ENCODE measurements at regions not wholly inside any gene's neighbourhood (a gene's known extent, or its start where the extent isn't known, plus 50 kb on each side); places are given as distances from the start of the nearest gene placed in this dataset.

DNA sequence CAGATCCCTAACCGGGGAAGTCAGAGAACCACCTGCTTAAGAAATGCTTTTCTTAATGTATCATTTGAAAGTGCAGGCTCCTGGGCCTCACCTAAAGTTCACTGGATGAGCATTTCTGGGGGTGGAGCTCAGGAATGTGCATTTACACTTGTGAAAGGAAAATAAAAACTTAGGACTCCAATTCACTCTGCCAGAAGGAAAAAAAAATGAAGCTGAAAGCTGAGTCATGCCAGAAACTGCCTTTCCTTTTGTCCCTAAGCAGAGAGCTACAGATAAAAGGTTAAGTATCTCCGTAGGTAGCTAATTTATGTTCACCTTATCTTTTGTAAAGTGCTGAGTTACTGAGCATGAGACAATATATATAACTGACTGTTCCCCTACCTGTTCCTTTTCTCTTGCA, 229.5 kb upstream of the MEX3C start:
- TF ChIP-seq, protein P1, sequence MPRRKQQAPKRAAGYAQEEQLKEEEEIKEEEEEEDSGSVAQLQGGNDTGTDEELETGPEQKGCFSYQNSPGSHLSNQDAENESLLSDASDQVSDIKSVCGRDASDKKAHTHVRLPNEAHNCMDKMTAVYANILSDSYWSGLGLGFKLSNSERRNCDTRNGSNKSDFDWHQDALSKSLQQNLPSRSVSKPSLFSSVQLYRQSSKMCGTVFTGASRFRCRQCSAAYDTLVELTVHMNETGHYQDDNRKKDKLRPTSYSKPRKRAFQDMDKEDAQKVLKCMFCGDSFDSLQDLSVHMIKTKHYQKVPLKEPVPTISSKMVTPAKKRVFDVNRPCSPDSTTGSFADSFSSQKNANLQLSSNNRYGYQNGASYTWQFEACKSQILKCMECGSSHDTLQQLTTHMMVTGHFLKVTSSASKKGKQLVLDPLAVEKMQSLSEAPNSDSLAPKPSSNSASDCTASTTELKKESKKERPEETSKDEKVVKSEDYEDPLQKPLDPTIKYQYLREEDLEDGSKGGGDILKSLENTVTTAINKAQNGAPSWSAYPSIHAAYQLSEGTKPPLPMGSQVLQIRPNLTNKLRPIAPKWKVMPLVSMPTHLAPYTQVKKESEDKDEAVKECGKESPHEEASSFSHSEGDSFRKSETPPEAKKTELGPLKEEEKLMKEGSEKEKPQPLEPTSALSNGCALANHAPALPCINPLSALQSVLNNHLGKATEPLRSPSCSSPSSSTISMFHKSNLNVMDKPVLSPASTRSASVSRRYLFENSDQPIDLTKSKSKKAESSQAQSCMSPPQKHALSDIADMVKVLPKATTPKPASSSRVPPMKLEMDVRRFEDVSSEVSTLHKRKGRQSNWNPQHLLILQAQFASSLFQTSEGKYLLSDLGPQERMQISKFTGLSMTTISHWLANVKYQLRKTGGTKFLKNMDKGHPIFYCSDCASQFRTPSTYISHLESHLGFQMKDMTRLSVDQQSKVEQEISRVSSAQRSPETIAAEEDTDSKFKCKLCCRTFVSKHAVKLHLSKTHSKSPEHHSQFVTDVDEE (CRISPR knock-in tag; IDR thresholded peaks at IDR 0.05) = no peak
- TF ChIP-seq ZFP30 (CRISPR knock-in tag; IDR thresholded peaks at IDR 0.05) = no peak

Measured in SK-N-SH treated with all-trans-retinoic acid at 6 μM for 48 hours (cell line).